ENCODE measurements at regions not wholly inside any gene's neighbourhood (a gene's known extent, or its start where the extent isn't known, plus 50 kb on each side); places are given as distances from the start of the nearest gene placed in this dataset.

GRCh38 chr10:8378198-8378983 lies 323.9 kb downstream of the GATA3 start:
- TF ChIP-seq CTCF (IDR thresholded peaks at IDR 0.05), result no peak
- no peak for TF ChIP-seq EP300 (IDR thresholded peaks at IDR 0.05)
- no peak for TF ChIP-seq POLR2A (IDR thresholded peaks at IDR 0.05)
